ENCODE measurements at regions not wholly inside any gene's neighbourhood (a gene's known extent, or its start where the extent isn't known, plus 50 kb on each side); places are given as distances from the start of the nearest gene placed in this dataset.

GRCh38 chr4:12644261-12644660 is 839.9 kb downstream of the RAB28 start:
- Histone ChIP-seq H3K36me3 (ENCODE audit: control insufficient read depth in 2 of 2, insufficient read depth in 1 of 2, low read length in 2 of 2) (no peaks in the 10 kb centered on the region), H3K4me1 (ENCODE audit: control insufficient read depth, insufficient read depth, low read length) (no peaks in the 10 kb centered on the region), H3K27ac (ENCODE audit: extremely low read depth, low read depth, low read length) (no peak overlapping the region), H3K9me3 (ENCODE audit: control insufficient read depth, insufficient read depth, low read depth, low read length) (no peaks in the 10 kb centered on the region), H3K4me3 (ENCODE audit: low read depth, low read length) (no peak overlapping the region)
- ChIA-PET POLR2A (no interaction called here), CTCF (no interaction called here)
- TF ChIP-seq ZBTB44 (tag by site-specific recombination; IDR thresholded peaks at IDR 0.05): no peak
- no peak for TF ChIP-seq ZNF324 (tag by site-specific recombination; IDR thresholded peaks at IDR 0.05)
- no peak for TF ChIP-seq ZNF501 (tag by site-specific recombination; IDR thresholded peaks at IDR 0.05)
- no peak for TF ChIP-seq ZNF394 (tag by site-specific recombination; IDR thresholded peaks at IDR 0.05; ENCODE audit: borderline replicate concordance)
- TF ChIP-seq ZNF202 (tag by site-specific recombination; IDR thresholded peaks at IDR 0.05; ENCODE audit: borderline replicate concordance): no peak
- TF ChIP-seq ZNF274 (IDR thresholded peaks at IDR 0.05; ENCODE audit: low read length): no peak
- no peak for TF ChIP-seq ZNF274 (tag by site-specific recombination; IDR thresholded peaks at IDR 0.05; ENCODE audit: borderline replicate concordance)
- no peak for TF ChIP-seq ZNF239 (tag by site-specific recombination; IDR thresholded peaks at IDR 0.05)
- TF ChIP-seq ZNF561 (tag by site-specific recombination; IDR thresholded peaks at IDR 0.05; ENCODE audit: borderline replicate concordance): no peak
- no peak for TF ChIP-seq ZNF416 (tag by site-specific recombination; IDR thresholded peaks at IDR 0.05)
- no peak for TF ChIP-seq GFI1B (tag by site-specific recombination; IDR thresholded peaks at IDR 0.05)
- TF ChIP-seq HOXC10 (CRISPR knock-in tag; IDR thresholded peaks at IDR 0.05): no peak
- no peak for TF ChIP-seq ZNF132 (tag by site-specific recombination; IDR thresholded peaks at IDR 0.05; ENCODE audit: borderline replicate concordance)
- TF ChIP-seq ZNF302 (tag by site-specific recombination; IDR thresholded peaks at IDR 0.05; ENCODE audit: low read depth): no peak
- TF ChIP-seq KLF9 (tag by site-specific recombination; IDR thresholded peaks at IDR 0.05; ENCODE audit: low read depth): no peak
- no peak for TF ChIP-seq PRDM2 (tag by site-specific recombination; IDR thresholded peaks at IDR 0.05; ENCODE audit: borderline replicate concordance)
- TF ChIP-seq ZNF174 (tag by site-specific recombination; IDR thresholded peaks at IDR 0.05): no peak
- TF ChIP-seq ZNF549 (tag by site-specific recombination; IDR thresholded peaks at IDR 0.05): no peak
- TF ChIP-seq, protein P1, sequence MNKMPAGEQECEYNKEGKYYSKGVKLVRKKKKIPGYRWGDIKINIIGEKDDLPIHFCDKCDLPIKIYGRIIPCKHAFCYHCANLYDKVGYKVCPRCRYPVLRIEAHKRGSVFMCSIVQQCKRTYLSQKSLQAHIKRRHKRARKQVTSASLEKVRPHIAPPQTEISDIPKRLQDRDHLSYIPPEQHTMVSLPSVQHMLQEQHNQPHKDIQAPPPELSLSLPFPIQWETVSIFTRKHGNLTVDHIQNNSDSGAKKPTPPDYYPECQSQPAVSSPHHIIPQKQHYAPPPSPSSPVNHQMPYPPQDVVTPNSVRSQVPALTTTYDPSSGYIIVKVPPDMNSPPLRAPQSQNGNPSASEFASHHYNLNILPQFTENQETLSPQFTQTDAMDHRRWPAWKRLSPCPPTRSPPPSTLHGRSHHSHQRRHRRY (tag by site-specific recombination; IDR thresholded peaks at IDR 0.05): no peak
